ENCODE measurements at regions not wholly inside any gene's neighbourhood (a gene's known extent, or its start where the extent isn't known, plus 50 kb on each side); places are given as distances from the start of the nearest gene placed in this dataset.

DNA sequence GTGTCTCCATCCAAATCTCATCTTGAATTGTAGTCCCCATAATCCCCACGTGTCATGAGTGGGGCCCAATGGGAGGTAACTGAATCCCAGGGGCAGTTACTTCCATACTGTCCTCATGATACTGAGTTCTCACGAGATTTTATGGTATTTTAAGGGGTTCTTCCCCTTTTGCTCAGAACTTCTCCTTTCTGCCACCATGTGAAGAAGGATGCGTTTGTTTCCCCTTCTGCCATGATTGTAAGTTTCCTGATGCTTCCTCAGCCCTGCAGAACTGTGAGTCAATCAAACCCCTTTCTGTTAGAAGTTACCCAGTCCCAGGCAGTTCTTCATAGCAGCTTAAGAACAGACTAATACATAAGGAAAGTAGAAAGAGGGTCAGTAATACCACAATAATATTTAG lies 480.4 kb downstream of the KCNJ3 start:
- Histone ChIP-seq H2BK20ac (ENCODE audit: low read depth, low read length, poor library complexity, severe bottlenecking) (no peak overlapping the region), H2BK5ac (ENCODE audit: insufficient read length, low read length) (no peak overlapping the region), H3K9me3 (ENCODE audit: control insufficient read depth, low read depth, low read length) (no peaks in the 10 kb centered on the region), H4K91ac (ENCODE audit: insufficient read length, low read depth, low read length) (no peak overlapping the region), H3K4me2 (ENCODE audit: insufficient read depth, insufficient read length, low read length) (no peak overlapping the region), H3T11ph (ENCODE audit: low read length) (no peak overlapping the region), H2BK12ac (ENCODE audit: insufficient read length, low read depth, low read length) (no peak overlapping the region), H3K14ac (ENCODE audit: insufficient read depth, low read length) (no peak overlapping the region), H3K79me1 (ENCODE audit: insufficient read depth, low read depth, low read length, poor library complexity, severe bottlenecking) (no peaks in the 10 kb centered on the region), H3K79me2 (ENCODE audit: insufficient read depth, low read length) (no peaks in the 10 kb centered on the region), H3K23me2 (ENCODE audit: insufficient read length, low read depth, low read length, poor library complexity, severe bottlenecking) (no peaks in the 10 kb centered on the region), H4K8ac (replicated peaks; ENCODE audit: insufficient read length, low read depth, low read length) (no peak overlapping the region), H2AK5ac (ENCODE audit: insufficient read length, low read length) (no peak overlapping the region), H3K27me3 (ENCODE audit: insufficient read depth, low read length) (no peaks in the 10 kb centered on the region), H3K23ac (ENCODE audit: insufficient read length, low read depth, low read length) (no peak overlapping the region), H2BK120ac (ENCODE audit: low read depth, low read length, poor library complexity, severe bottlenecking) (no peak overlapping the region), H4K20me1 (ENCODE audit: control insufficient read depth, insufficient read depth, insufficient read length) (no peaks in the 10 kb centered on the region), H4K5ac (ENCODE audit: insufficient read length, low read depth, low read length) (no peak overlapping the region), H3K56ac (ENCODE audit: insufficient read length, low read depth, low read length) (no peak overlapping the region), H3K4me1 (ENCODE audit: insufficient read depth, low read length) (no peaks in the 10 kb centered on the region), H3K9ac (ENCODE audit: extremely low read depth, insufficient read length, low read length) (no peak overlapping the region), H2BK15ac (ENCODE audit: low read depth, low read length) (no peak overlapping the region), H3K18ac (ENCODE audit: insufficient read length, low read depth, low read length) (no peak overlapping the region), H2AFZ (ENCODE audit: low read length) (no peak overlapping the region), H3K27ac (ENCODE audit: insufficient read length, low read depth, low read length) (no peak overlapping the region), H3K4ac (ENCODE audit: low read depth, low read length) (no peak overlapping the region)
- Mint-ChIP-seq H3K9me3 (peaks cover 0 to 2% of the 10 kb centered on the region in 2 experiments; a peak in 1 of 5 replicates), H3K4me3 (no peak overlapping the region), H3K27me3 (ENCODE audit: low read depth) (no peaks in the 10 kb centered on the region), H3K27ac (no peak overlapping the region), H3K36me3 (ENCODE audit: insufficient read depth in 1 of 3, low read depth in 3 of 3) (no peaks in the 10 kb centered on the region), H3K4me1 (no peaks in the 10 kb centered on the region)
- no peak for DNase-seq
- WGBS (ENCODE audit: extremely low coverage, insufficient read length, low lambda C conversion rate): no CpG with 5 or more reads among the region's 3 CpGs
- TF ChIP-seq, protein P1, sequence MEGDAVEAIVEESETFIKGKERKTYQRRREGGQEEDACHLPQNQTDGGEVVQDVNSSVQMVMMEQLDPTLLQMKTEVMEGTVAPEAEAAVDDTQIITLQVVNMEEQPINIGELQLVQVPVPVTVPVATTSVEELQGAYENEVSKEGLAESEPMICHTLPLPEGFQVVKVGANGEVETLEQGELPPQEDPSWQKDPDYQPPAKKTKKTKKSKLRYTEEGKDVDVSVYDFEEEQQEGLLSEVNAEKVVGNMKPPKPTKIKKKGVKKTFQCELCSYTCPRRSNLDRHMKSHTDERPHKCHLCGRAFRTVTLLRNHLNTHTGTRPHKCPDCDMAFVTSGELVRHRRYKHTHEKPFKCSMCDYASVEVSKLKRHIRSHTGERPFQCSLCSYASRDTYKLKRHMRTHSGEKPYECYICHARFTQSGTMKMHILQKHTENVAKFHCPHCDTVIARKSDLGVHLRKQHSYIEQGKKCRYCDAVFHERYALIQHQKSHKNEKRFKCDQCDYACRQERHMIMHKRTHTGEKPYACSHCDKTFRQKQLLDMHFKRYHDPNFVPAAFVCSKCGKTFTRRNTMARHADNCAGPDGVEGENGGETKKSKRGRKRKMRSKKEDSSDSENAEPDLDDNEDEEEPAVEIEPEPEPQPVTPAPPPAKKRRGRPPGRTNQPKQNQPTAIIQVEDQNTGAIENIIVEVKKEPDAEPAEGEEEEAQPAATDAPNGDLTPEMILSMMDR (conservative IDR thresholded peaks at IDR 0.05): no peak

Measured in H9 (cell line).